ENCODE measurements at regions not wholly inside any gene's neighbourhood (a gene's known extent, or its start where the extent isn't known, plus 50 kb on each side); places are given as distances from the start of the nearest gene placed in this dataset.
"Not testable (repeated sequence)": the region's sequence is repeated elsewhere in the genome, so short reads cannot be mapped to it uniquely, and the experiment has no call there.

DNA sequence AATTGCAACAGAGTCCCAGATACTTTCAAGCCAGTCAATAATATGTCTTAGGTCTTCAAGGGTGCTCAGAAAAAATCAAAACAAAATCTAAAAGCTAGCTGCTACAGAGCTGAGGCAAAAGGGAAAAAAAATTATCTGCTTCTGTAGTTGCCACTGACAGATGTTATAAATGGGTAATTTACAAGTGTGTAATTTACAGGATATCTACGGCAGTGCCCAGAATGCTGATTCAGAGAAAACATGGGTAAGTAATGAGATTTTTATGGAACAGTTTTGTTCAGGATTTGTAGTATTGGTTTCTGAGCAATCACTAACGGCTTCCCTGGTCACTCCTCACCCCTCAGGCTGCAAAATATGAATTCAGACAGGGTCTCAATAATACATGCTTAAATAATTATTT is 234.1 kb downstream of the GALC start:
- DNase-seq (ENCODE audit: low read depth) = no peak
- H3K4me3 ChIP-seq (ENCODE audit: low read depth, low read length) = no peak overlapping the region
- in situ Hi-C loops (cut with HindIII; ENCODE audit: low sequenced_read_pairs) = no loop called here
- TF ChIP-seq, protein P1, sequence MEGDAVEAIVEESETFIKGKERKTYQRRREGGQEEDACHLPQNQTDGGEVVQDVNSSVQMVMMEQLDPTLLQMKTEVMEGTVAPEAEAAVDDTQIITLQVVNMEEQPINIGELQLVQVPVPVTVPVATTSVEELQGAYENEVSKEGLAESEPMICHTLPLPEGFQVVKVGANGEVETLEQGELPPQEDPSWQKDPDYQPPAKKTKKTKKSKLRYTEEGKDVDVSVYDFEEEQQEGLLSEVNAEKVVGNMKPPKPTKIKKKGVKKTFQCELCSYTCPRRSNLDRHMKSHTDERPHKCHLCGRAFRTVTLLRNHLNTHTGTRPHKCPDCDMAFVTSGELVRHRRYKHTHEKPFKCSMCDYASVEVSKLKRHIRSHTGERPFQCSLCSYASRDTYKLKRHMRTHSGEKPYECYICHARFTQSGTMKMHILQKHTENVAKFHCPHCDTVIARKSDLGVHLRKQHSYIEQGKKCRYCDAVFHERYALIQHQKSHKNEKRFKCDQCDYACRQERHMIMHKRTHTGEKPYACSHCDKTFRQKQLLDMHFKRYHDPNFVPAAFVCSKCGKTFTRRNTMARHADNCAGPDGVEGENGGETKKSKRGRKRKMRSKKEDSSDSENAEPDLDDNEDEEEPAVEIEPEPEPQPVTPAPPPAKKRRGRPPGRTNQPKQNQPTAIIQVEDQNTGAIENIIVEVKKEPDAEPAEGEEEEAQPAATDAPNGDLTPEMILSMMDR (IDR thresholded peaks at IDR 0.05; ENCODE audit: low read depth, low read length, missing control alignments) = no peak

DNA sequence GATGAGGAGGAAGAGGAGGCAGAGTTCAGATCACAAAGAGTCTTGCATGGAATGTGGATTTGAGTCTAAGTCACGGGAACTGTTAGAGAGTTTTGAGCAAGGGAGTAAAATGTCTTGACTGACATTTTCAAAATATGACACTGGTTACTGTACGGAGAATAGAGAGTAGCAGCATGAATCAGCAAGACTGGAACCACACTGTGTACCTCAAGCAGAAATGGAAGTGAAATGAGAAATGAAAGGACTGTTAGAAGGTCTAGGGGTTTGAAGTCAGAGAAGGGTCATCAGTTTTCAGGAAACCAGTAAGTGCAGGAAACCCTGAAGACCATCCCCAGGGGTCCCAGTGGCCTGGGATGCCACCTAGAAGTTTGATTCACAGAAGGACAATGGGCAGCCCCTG is 236.3 kb downstream of the GALC start:
- TF ChIP-seq, protein P1 (IDR thresholded peaks at IDR 0.05; ENCODE audit: low read depth, low read length, missing control alignments) = no peak
- DNase-seq (ENCODE audit: low read depth) = no peak
- H3K4me3 ChIP-seq (ENCODE audit: low read depth, low read length) = no peak overlapping the region
- in situ Hi-C loops (cut with HindIII; ENCODE audit: low sequenced_read_pairs) = no loop called here

DNA sequence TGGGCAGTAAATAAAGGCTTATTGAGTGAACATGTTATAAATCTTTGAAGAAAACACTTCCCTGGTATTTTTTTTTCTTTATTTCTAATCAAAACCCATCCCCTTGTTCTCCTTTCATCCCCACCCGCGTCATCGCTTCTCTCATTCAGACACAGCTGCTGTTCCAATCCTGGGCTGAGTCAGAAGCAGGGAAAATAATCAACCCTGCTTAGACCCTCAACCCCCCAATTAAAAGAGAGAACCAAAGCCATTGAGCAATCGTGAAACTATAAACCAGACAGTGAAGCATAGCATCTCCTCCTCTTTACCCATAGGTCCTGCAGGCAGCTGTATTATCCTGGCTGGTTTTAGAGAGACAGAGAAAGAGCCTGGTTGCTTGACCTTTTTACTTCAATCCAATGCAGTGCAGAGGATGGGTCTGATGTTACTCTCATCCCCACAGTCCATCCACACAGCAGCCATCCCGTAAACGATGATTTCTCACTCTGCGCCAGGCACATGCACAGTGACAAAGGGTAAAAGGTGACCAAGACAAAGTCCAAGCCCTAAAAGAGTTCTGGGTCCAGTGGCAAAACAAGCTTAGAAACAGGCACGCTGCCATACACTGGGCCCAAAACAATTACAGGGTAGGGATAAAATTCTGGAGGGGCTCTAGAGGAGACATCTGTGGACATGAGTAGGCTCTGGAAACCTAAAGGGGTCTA is 238.3 kb downstream of the GALC start:
- in situ Hi-C loops (cut with HindIII; ENCODE audit: low sequenced_read_pairs) = no loop called here
- H3K4me3 ChIP-seq (ENCODE audit: low read depth, low read length) = no peak overlapping the region
- DNase-seq (ENCODE audit: low read depth) = no peak
- TF ChIP-seq, protein P1 (IDR thresholded peaks at IDR 0.05; ENCODE audit: low read depth, low read length, missing control alignments) = no peak

DNA sequence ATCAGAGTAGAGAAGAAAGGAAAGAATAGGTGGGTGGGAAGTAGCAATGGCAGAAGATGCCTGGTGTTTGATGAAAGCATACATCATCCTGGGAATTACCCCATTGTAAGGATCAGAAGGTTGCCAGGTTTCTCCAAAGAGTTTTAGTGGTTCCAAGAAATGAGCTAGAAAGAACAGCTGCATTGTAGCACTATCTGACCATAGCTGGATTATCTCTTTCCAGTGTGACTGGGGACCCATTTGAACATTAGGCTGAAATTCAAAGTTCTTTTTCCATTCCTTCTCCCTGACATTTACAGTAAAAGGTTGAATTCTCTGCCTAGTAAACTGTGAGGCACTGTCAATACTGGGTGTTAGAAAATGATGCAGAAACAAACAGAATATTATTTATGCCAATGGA is 244.4 kb downstream of the GALC start:
- TF ChIP-seq, protein P1 (IDR thresholded peaks at IDR 0.05; ENCODE audit: low read depth, low read length, missing control alignments) = no peak
- no peak for DNase-seq (ENCODE audit: low read depth)
- in situ Hi-C loops (cut with HindIII; ENCODE audit: low sequenced_read_pairs) = no loop called here

DNA sequence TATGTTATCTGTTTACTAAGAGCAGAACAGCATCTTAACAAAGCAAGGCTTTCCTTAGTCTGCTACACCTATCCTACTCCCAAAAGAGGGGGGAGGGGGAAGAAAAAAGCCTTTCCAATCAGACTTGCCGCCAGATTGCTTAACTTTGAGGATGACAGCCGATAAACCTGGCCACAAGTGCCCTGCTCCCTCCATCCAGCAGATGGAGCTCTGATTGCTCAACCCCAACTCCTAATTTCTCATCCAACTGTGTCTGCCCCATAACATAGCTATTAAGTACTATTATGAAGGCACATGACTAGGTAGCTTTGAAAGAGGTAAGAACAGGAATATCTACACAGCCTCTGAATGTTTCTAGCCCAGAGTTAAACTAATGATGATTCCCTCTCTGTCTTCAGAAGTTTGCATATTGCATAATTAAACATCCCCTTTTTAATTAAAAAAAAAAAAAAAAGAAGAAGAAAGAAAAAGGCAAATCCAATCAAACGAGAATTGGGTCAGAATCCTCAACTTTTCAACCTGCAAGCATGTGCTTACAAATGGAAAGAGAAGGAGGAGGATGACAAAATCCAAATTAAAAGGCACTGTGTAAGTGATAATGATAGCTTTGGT is 247.4 kb downstream of the GALC start:
- TF ChIP-seq, protein P1 (IDR thresholded peaks at IDR 0.05; ENCODE audit: low read depth, low read length, missing control alignments) = peak; percentile 81
- H3K4me3 ChIP-seq (ENCODE audit: low read depth, low read length) = no peak overlapping the region
- in situ Hi-C loops (cut with HindIII; ENCODE audit: low sequenced_read_pairs) = no loop called here
- peak; percentile 2 for DNase-seq (ENCODE audit: low read depth)

More for the DNA sequence above, 244.4 kb downstream of the GALC start:
- H3K4me3 ChIP-seq (ENCODE audit: low read depth, low read length) = no peak overlapping the region

DNA sequence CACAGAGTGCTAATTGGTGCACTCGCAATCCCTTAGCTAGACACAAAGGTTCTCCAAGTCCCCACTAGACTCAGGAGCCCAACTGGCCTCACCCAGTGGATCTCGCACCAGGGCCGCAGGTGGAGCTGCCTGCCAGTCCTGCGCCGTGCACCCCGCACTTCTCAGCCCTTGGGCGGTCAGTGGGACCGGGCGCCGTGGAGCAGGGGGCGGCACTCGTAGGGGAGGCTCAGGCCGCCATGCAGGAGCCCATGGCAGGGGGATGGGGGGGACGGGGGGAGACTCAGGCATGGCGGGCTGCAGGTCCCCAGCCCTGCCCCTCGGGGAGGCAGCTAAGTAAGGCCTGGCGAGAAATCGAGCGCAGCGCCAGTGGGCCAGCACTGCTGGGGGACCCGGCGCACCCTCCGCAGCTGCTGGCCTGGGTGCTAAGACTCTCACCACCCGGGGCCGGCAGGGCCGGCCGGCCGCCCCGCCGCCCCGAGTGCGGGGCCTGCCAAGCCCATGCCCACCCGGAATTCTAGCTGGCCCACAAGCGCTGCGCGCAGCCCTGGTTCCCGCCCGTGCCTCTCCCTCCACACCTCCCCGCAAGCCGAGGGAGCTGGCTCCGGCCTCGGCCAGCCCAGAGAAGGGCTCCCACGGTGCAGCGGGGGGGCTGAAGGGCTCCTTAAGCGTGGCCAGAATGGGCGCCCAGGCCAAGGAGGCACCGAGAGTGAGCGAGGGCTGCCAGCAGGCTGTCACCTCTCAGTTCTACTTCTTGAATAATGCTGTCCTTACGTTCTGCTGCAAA is 258.2 kb downstream of the GALC start:
- DNase-seq (ENCODE audit: low read depth); in situ Hi-C loops (cut with HindIII; ENCODE audit: low sequenced_read_pairs); H3K4me3 ChIP-seq (ENCODE audit: low read depth, low read length): not testable (repeated sequence)

DNA sequence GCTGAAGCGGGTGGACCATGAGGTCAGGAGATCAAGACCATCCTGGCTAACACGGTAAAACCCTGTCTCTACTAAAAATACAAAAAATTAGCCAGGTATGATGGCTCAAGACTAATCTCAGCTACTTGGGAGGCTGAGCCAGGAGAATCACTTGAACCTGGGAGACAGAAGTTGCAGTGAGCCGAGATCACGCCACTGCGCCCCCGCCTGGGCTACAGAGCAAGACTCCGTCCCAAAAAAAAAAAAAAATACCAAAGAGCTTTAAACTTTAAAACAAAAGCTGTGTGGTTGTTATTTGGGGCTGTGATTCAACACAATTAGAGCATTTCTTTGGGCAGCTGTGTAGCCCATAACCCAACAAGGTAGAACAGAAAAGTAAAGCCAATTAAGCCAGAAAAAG is 259.9 kb downstream of the GALC start:
- H3K4me3 ChIP-seq (ENCODE audit: low read depth, low read length); DNase-seq (ENCODE audit: low read depth); in situ Hi-C loops (cut with HindIII; ENCODE audit: low sequenced_read_pairs): not testable (repeated sequence)

All from astrocyte of the cerebellum (primary cell).